HG02588 (cell line): ENCODE measurements at regions not wholly inside any gene's neighbourhood (a gene's known extent, or its start where the extent isn't known, plus 50 kb on each side); places are given as distances from the start of the nearest gene placed in this dataset.
A peak's percentile ranks its signal among the peaks of the same experiment; 100 is the strongest.
"Not testable (repeated sequence)": the region's sequence is repeated elsewhere in the genome, so short reads cannot be mapped to it uniquely, and the experiment has no call there.

ENCODE experiments used
- ATAC-seq: cut with Tn5 transposase; IDR thresholded peaks from one replicate; pipeline ENCODE4 v1.9.1; 2021; ENCODE audit warnings: mild to moderate bottlenecking, moderate library complexity; ENCODE audit not compliant: unreplicated experiment

DNA sequence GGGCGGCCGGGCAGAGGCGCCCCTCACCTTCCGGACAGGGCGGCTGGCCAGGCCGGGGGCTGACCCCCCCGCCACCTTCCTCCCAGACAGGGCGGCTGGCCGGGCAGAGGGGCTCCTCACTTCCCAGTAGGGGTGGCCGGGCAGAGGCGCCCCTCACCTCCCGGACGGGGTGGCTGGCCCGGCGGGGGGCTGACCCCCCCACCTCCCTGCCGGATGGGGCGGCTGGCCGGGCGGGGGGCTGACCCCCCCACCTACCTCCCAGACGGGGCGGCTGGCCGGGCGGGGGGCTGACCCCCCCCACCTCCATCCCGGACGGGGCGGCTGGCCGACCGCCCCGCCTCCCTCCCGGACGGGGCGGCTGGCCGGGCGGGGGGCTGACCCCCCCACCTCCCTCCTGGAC is 1615.5 kb upstream of the C9orf72 start:
- ATAC-seq: not testable (repeated sequence)

GRCh38 chr9:29189221-29189620 is 1615.9 kb upstream of the C9orf72 start:
- not testable (repeated sequence) for ATAC-seq

- ATAC-seq: no peak
These were observed 1625.6 kb upstream of the C9orf72 start for GRCh38 chr9:29198861-29199260.

DNA sequence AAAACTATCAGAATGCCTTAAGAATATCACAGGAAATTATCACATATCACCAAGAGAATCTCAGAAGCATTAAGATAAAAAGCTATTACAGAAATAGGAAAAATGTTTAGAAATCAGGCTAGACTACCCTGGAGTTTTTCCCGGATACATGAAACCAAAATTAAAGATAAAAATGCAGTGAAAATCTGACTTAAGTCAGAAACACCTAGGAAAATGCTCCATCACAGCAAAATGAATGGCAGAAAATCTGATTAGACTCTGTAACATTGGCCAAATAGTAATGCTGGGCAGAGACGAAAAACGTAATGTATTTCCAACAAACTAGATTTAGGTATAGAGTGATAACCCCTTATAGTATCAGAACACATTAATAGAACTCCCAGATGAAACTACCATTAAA is 1626.7 kb upstream of the C9orf72 start:
- no peak for ATAC-seq

- no peak for ATAC-seq
These were observed 1627.4 kb upstream of the C9orf72 start for GRCh38 chr9:29200650-29201049.

DNA sequence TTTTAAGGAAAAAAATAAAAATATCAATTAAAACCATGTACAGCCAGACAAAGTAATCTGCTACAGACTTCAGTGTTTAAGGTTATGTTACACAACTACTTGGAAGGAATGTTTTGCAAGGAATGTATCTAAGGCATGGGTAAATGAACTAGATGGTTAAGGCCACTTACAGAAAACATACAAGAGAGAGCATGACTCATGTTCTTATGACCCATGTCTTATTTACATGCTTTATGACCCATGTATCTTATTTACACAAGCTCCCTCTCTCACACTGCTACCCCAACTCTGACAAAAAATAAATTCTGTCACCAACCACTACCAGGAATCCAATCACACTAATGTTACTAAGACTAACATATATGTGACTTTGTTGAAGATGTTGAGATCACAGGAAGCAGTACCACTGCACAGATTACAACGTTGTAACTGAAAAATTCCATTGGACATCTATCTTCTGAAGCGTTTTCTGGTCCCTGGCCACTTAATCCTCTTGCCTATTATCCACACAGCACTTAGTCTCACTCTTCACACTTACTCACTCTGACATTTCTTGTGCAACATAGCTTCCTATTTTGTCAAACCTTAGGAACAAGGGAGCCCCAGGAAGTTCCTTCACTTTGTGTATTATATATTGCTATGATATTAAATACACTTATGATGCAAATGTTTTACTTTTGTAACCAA is 1630.1 kb upstream of the C9orf72 start:
- no peak for ATAC-seq

- no peak for ATAC-seq
These were observed 1635.4 kb upstream of the C9orf72 start for GRCh38 chr9:29208670-29209069.

DNA sequence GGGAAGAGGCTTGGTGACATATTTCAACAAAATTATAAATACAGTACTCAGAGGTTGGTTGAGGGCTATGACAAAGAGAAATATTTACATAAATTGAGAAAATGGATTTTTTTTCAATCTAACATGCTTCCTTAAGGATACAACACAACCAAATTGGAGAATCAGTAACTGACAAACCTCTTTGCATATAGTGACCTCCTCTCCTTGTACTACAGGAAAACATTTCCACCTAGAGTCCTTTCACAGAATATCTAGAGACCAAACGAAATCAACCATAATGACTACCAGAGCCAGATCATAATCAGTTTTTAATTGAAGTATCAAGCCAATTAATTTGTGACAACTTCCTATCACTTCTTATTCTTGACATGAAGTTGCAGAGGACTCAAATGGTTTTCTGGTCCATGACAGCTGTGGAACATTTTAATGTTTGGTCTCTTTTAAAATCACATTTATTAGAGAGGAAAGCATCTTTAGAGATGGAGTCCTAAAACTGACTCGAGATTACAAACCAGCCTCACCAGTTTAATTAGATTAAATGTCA is 1636.5 kb upstream of the C9orf72 start:
- ATAC-seq: no peak

GRCh38 chr9:29211003-29211579 is 1637.8 kb upstream of the C9orf72 start:
- no peak for ATAC-seq

DNA sequence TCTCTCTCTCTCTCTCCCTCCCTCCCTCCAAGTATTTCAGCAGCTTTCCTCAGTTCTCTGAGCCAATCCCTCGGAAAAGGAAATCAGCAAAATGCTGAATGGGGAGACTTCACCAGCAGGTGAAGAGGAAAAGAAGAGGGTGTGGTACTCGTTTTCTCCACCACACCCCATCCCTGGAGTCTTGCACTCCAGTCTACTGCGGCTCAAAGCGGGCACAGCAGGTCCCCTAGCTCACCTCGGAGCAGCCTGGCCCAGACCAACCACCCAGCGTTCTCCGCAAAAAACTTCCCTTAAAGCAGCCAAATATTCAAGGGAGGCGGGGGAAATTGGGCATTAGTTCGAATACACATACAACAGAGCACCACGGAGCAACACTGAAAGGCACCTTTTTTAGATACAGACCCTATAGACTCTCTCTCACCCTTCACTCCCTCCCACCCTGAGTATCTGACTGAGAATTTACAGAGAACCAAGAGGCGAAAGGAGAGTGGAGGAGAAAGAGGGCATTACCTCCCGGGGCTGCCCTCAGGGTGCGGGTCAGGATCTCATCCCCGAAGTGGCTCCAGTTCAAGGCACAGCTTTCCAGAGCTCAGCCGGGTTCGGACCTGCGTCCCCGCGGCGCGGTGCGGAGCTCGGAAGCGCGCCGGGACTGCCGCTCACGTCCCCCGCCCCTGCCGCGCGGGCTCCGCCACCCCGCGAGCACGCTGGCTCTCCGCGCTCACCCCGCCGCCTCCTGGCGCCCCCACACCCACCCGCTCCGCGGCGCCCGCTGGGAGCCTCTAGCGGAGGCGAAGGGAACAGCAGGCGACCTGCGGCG is 1638.5 kb upstream of the C9orf72 start:
- peak; percentile 96 for ATAC-seq

DNA sequence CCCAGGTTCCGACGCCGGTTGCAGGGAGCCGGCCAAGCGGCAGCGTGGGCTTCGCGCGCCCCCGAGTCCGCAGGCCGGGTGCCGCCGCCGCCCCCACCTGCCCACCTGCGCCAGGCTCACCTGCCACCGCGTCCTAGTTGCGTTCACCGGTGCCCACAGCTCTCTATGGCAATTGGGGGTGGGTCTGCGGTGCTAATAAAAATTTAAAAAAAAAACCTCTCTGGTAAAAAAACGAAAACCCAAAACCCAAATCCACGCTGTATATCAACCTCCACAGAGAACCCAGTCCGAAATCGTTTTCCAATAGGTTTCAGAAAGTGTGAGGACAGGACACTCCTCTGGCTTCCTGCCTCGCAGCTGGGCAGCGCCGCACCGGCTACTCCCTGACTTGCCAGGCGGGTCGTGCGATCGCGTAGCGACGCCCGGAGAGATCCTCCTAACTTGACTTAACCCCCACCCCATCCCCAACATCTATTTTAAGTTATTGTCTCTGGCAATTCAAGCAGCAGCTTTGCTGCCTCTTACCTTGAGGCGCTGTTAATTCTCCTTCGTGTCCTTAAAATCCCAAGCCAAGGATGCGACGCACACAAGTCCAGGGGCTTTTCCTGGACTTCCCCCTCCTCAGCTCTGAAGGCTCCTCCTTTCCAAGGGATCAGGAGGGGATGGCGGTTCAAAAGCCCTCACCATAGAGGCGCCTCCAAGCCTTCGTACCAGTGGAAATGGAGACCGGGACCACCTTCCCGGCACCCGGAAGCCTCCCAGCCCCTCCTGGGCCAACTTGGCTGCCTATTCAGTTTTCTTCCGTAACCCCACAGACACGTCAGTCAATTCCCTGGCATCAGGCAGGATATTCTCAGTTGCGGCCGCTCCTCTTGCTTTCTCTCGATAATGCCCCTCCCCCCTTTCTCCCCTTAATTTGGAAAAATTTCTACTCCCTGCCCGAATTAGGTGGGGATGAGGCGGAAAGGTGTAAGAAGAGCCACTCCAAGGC is 1639.4 kb upstream of the C9orf72 start:
- ATAC-seq: no peak

DNA sequence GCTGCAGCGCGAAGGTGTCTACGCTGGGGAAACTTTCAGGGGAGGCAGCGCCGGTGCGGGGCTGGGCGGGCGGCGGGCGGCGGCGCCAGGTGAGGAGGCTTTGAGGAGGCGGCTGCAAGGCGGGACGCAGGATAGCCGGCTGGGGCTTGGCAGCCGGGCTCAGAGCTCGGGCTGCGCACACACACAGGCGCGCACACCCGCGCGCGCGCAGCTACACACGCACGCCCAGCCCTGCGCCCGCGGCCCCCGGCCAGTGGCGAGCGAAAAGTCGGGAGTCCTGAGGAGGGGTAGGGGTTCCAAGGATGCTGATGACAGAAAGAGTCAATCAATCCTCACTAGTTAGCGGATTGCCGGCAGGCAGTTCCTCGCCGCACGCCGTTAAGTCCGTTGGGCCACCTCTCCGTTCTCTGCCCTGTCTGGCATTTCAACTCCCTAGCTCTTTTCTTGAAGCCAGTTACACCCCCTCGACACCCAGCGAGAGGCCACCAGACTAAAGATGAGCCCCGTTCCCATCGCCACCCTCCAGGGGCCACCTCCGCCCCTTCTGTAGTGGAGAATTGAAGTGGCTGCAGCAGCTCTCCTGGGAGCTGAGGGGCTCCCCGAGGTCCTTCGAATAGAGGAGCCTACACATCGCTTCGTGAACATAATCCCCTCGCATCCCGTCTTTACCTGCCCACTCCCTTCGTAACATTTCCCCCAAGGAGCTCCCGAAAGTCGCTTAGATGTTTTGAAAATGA is 1640.3 kb upstream of the C9orf72 start, which contains the start of gene LINGO2:
Gene LINGO2, minus strand, starts transcription at position 185 of the 737 bp plus-strand sequence.
- ATAC-seq: no peak

- no peak for ATAC-seq
These were observed 1640.9 kb upstream of the C9orf72 start for GRCh38 chr9:29214154-29214689.

DNA sequence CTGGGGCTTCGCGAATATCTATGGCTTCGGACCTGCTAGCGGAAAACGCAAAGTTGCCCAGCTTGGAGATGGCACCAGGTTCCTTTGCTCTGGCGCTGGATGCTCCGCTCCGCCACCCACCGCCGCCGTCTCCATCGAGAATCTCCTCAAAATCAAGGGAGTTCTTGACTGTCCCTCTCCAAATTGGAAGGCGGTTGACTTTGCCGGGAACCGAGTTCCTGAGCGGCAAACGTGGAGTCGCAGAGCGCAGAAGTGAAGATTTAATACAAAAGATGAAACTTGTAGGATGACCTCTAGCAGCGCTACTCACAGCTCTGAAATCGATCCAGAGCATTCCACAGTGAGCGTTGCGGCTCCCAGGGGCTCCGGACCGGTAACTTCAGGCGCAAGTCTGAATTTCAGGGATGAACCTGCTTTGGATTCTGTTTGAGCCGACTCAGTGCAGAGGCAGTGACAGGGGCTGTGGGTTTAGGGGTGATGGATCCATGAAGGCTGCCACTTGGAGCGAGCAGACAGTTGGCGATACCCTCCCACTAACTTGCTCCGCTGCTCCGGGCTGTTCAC is 1641.5 kb upstream of the C9orf72 start:
- no peak for ATAC-seq

- ATAC-seq: no peak
These were observed 1644.7 kb upstream of the C9orf72 start for GRCh38 chr9:29217966-29218365.

- no peak for ATAC-seq
These were observed 1647.4 kb upstream of the C9orf72 start for GRCh38 chr9:29220596-29221251.

GRCh38 chr9:29228558-29228957 is 1655.3 kb upstream of the C9orf72 start:
- no peak for ATAC-seq

- ATAC-seq: no peak
These were observed 1657.7 kb upstream of the C9orf72 start for GRCh38 chr9:29230931-29231330.

DNA sequence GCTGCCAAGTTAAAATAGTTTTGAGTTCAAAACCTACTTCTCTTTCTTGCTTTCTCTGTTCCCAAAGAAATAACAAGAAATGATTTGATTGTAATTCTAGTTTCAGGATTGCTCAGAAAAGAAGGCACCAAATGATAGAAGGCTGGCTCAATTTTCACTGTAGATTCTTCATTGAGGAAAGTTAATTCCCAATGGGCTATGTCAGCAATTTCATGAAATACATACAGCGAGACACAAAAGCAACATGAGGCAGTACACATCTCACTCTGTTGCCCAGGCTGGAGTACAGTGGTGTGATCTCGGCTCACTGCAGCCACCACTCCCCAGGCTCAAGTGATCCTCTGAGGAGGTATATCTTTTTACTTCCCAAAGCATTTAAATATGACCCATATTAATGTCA is 1659.9 kb upstream of the C9orf72 start:
- no peak for ATAC-seq
